GM19328 (cell line): ENCODE measurements at regions not wholly inside any gene's neighbourhood (a gene's known extent, or its start where the extent isn't known, plus 50 kb on each side); places are given as distances from the start of the nearest gene placed in this dataset.
"Not testable (repeated sequence)": the region's sequence is repeated elsewhere in the genome, so short reads cannot be mapped to it uniquely, and the experiment has no call there.

ENCODE experiments used
- ATAC-seq: cut with Tn5 transposase; IDR thresholded peaks from one replicate; pipeline ENCODE4 v1.9.1; 2021; ENCODE audit warnings: mild to moderate bottlenecking, moderate library complexity; ENCODE audit not compliant: unreplicated experiment

- ATAC-seq: no peak
Measured at GRCh38 chr10:128571745-128572144, 445.5 kb upstream of the MKI67 start.

GRCh38 chr10:128572696-128573095 lies 446.5 kb upstream of the MKI67 start:
- ATAC-seq: no peak

GRCh38 chr10:128573281-128573845 lies 447.1 kb upstream of the MKI67 start:
- no peak for ATAC-seq

GRCh38 chr10:128573986-128574385 lies 447.8 kb upstream of the MKI67 start:
- no peak for ATAC-seq

- ATAC-seq: no peak
Measured at GRCh38 chr10:128574581-128575210, 448.5 kb upstream of the MKI67 start.

- no peak for ATAC-seq
Measured at GRCh38 chr10:128575761-128576160, 449.5 kb upstream of the MKI67 start.

- no peak for ATAC-seq
Measured at GRCh38 chr10:128576336-128576735, 450.1 kb upstream of the MKI67 start.

- ATAC-seq: no peak
Measured at GRCh38 chr10:128576943-128577670, 450.9 kb upstream of the MKI67 start.

- ATAC-seq: no peak
Measured at GRCh38 chr10:128577958-128578750, 451.9 kb upstream of the MKI67 start.

- no peak for ATAC-seq
Measured at GRCh38 chr10:128578766-128579165, 452.5 kb upstream of the MKI67 start.

- ATAC-seq: no peak
Measured at GRCh38 chr10:128579280-128579865, 453.1 kb upstream of the MKI67 start.

GRCh38 chr10:128579901-128580300 lies 453.7 kb upstream of the MKI67 start:
- ATAC-seq: no peak

GRCh38 chr10:128583125-128583524 lies 456.9 kb upstream of the MKI67 start:
- ATAC-seq: not testable (repeated sequence)

GRCh38 chr10:128586599-128586998 lies 460.4 kb upstream of the MKI67 start:
- ATAC-seq: not testable (repeated sequence)

- no peak for ATAC-seq
Measured at GRCh38 chr10:128587689-128588088, 461.5 kb upstream of the MKI67 start.

- no peak for ATAC-seq
Measured at GRCh38 chr10:128588402-128588801, 462.2 kb upstream of the MKI67 start.

GRCh38 chr10:128594688-128595087 lies 468.5 kb upstream of the MKI67 start:
- ATAC-seq: no peak

- no peak for ATAC-seq
Measured at GRCh38 chr10:128596906-128597305, 470.7 kb upstream of the MKI67 start.

- ATAC-seq: no peak
Measured at GRCh38 chr10:128599030-128599429, 472.8 kb upstream of the MKI67 start.

- ATAC-seq: no peak
Measured at GRCh38 chr10:128599538-128599937, 473.3 kb upstream of the MKI67 start.

- ATAC-seq: no peak
Measured at GRCh38 chr10:128602183-128602582, 476.0 kb upstream of the MKI67 start.
